IMR-90 (cell line): ENCODE measurements at regions not wholly inside any gene's neighbourhood (a gene's known extent, or its start where the extent isn't known, plus 50 kb on each side); places are given as distances from the start of the nearest gene placed in this dataset.

ENCODE experiments used
- ATAC-seq: fragments of 200-7000 bp; cut with Tn5 transposase; 2 replicates; pipeline ENCODE4 v1.9.1; 2020; ENCODE audit warnings: low read depth, mild to moderate bottlenecking, moderate library complexity
- BruUV-seq: library from RNA; stranded (reverse); fragments of 400-500 nt; replicated peaks from 2 replicates; lab custom pipeline; 2021; lab: Mats Ljungman, UMichigan
- CTCF ChIA-PET: fragments of 300-600 bp; formaldehyde crosslinking; extraction: SDS; loops from one replicate; lab custom pipeline; 2021; ENCODE audit warnings: antibody characterized with exemption; lab: Yijun Ruan, JAX
- POLR2A ChIA-PET: fragments of 300-600 bp; sonication (Branson Sonifier 250); formaldehyde crosslinking; loops from one replicate; lab custom pipeline; 2022; ENCODE audit warnings: antibody characterized with exemption; ENCODE audit not compliant: unreplicated experiment; lab: Charles Lee
- DNase-seq: peaks from one replicate; pipeline ENCODE4 v3.0.0; 2013
- H2AFZ ChIP-seq: replicated peaks from 2 replicates; pipeline ENCODE3; 2013; ENCODE audit warnings: low read length, mild to moderate bottlenecking; ENCODE audit not compliant: poor library complexity
- H2AK5ac ChIP-seq: 2 replicates; pipeline ENCODE4 v1.6.1; 2013; ENCODE audit warnings: low read depth, low read length, inconsistent platforms
- H2AK9ac ChIP-seq: replicated peaks from 2 replicates; pipeline ENCODE3; 2013; ENCODE audit warnings: mild to moderate bottlenecking, low read depth, low read length, moderate library complexity; ENCODE audit not compliant: poor library complexity
- H2BK120ac ChIP-seq: 2 replicates; pipeline ENCODE4 v1.6.1; 2013; ENCODE audit warnings: low read depth, low read length, inconsistent platforms
- H2BK15ac ChIP-seq: 3 replicates; pipeline ENCODE4 v1.6.1; 2013; ENCODE audit warnings: low read depth, low read length, inconsistent platforms
- H2BK20ac ChIP-seq: 2 replicates; pipeline ENCODE4 v1.6.1; 2013; ENCODE audit warnings: low read depth, mild to moderate bottlenecking, inconsistent platforms, low read length, moderate library complexity
- H2BK5ac ChIP-seq: 2 replicates; pipeline ENCODE4 v1.6.1; 2013; ENCODE audit warnings: mild to moderate bottlenecking, low read depth, low read length, inconsistent platforms; ENCODE audit not compliant: poor library complexity, severe bottlenecking
- H3K14ac ChIP-seq: replicated peaks from 2 replicates; pipeline ENCODE4 v1.6.1; 2013; ENCODE audit warnings: low read depth, low read length, inconsistent platforms
- H3K18ac ChIP-seq: 2 replicates; pipeline ENCODE4 v1.6.1; 2013; ENCODE audit warnings: low read depth, low read length, control low read depth
- H3K23ac ChIP-seq: 2 replicates; pipeline ENCODE4 v1.6.1; 2013; ENCODE audit warnings: low read depth, low read length, inconsistent platforms
- H3K27ac ChIP-seq: 2 replicates; pipeline ENCODE4 v1.5.1; 2013; ENCODE audit warnings: mild to moderate bottlenecking, control low read depth, low read length; ENCODE audit not compliant: insufficient read depth
- H3K27me3 ChIP-seq: 2 replicates; pipeline ENCODE4 v1.6.1; 2013; ENCODE audit warnings: low read length; ENCODE audit not compliant: control insufficient read depth, insufficient read depth
- H3K36me3 ChIP-seq: 2 replicates; pipeline ENCODE4 v1.6.1; 2013; ENCODE audit warnings: low read length, mixed read lengths; ENCODE audit not compliant: control insufficient read depth, insufficient read depth
- H3K4ac ChIP-seq: 2 replicates; pipeline ENCODE4 v1.6.1; 2013; ENCODE audit warnings: low read depth, low read length, inconsistent platforms
- H3K4me1 ChIP-seq: 2 replicates; pipeline ENCODE4 v1.6.1; 2013; ENCODE audit warnings: low read length, mixed read lengths; ENCODE audit not compliant: control insufficient read depth, insufficient read depth
- H3K4me2 ChIP-seq: 2 replicates; pipeline ENCODE4 v1.6.1; 2013; ENCODE audit warnings: low read depth, mild to moderate bottlenecking, control low read depth, low read length, moderate library complexity
- H3K4me3 ChIP-seq: 2 replicates; pipeline ENCODE4 v1.5.1; 2013; ENCODE audit warnings: low read depth, mild to moderate bottlenecking, control low read depth, low read length, moderate library complexity; ENCODE audit not compliant: insufficient read depth
- H3K56ac ChIP-seq: 2 replicates; pipeline ENCODE4 v1.6.1; 2013; ENCODE audit warnings: low read length, inconsistent platforms; ENCODE audit not compliant: insufficient read depth; ENCODE audit errors: extremely low read depth
- H3K79me1 ChIP-seq, 2 experiments: 2 replicates each; pipeline ENCODE4 v1.6.1; 2013; ENCODE audit warnings: low read length in 2 of 2, inconsistent platforms in 1 of 2, low read depth in 1 of 2
- H3K9ac ChIP-seq: 2 replicates; pipeline ENCODE4 v1.6.1; 2013; ENCODE audit warnings: low read depth, low read length, control low read depth
- H3K9me1 ChIP-seq: 2 replicates; pipeline ENCODE4 v1.6.1; 2013; ENCODE audit warnings: low read length, inconsistent platforms; ENCODE audit not compliant: insufficient read depth
- H3K9me3 ChIP-seq: 2 replicates; pipeline ENCODE4 v1.6.1; 2013; ENCODE audit warnings: low read length; ENCODE audit not compliant: control insufficient read depth, insufficient read depth
- H4K20me1 ChIP-seq: 2 replicates; pipeline ENCODE4 v1.6.1; 2013; ENCODE audit warnings: low read length, inconsistent platforms; ENCODE audit not compliant: insufficient read depth
- H4K5ac ChIP-seq: 2 replicates; pipeline ENCODE4 v1.6.1; 2013; ENCODE audit warnings: mild to moderate bottlenecking, low read depth, low read length, control low read depth
- H4K8ac ChIP-seq, 2 experiments: 2 replicates each; pipeline ENCODE4 v1.6.1; 2013; ENCODE audit warnings: low read depth in 2 of 2, low read length in 2 of 2, control low read depth in 1 of 2, inconsistent platforms in 1 of 2
- H4K91ac ChIP-seq: 2 replicates; pipeline ENCODE4 v1.6.1; 2013; ENCODE audit warnings: low read depth, low read length, inconsistent platforms; ENCODE audit not compliant: insufficient read depth
- MAFK ChIP-seq: IDR thresholded peaks from 2 replicates; pipeline ENCODE4 v1.6.1; 2012; ENCODE audit warnings: low read depth, low read length, improper control_type of control experiment
- WGBS, 2 experiments: methylation state at CpG; one replicate each; pipeline versions ENCODE4 v1.1.5 to v1.1.7; 2013; ENCODE audit warnings: missing lambda C conversion rate in 2 of 2; ENCODE audit not compliant: insufficient read length in 1 of 2; ENCODE audit errors: extremely low coverage in 2 of 2; 5-methylcytosine and 5-hydroxymethylcytosine counted together
- dilution Hi-C: fragments of 300-500 bp; cut with HindIII; formaldehyde crosslinking; loops from one replicate; pipeline ENCODE4 v1.14.3; 2018; ENCODE audit warnings: low sequenced_read_pairs; ENCODE audit not compliant: unreplicated experiment
- in situ Hi-C: fragments of 300-500 bp; cut with MboI; formaldehyde crosslinking; loops from 3 replicates; pipeline ENCODE4 v1.14.3; 2019; ENCODE audit warnings: low sequenced_read_pairs, inconsistent platforms, mixed read lengths
- intact Hi-C: fragments of 100-400 bp; cut with micrococcal nuclease; formaldehyde crosslinking; loops from 2 replicates; pipeline ENCODE4 v1.10.0; 2022
- TF ChIP-seq, protein P1 (sequence below): fragments of 150-350 bp; IDR thresholded peaks from 2 replicates; pipeline ENCODE4 v1.6.1; 2016; ENCODE audit warnings: low read depth, mild to moderate bottlenecking, low read length, moderate library complexity, borderline replicate concordance

DNA sequence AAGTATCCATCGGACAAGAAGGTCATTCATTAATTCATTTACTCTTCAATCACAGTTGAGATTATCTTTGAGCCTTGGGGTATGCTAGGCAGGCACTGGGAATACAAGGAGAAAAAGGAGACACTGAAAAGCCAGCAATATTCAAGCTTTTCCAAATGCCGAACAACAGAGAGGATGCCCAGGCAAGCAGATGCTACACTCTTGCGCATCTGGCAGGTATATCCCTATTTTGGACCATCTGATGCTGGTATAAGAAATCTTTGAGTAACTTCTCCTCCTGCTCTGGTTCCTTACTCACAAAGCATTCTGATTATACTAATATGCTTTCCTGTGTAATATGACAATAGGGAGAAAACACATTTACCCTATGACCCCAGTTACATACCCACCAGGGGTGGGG lies 354.9 kb downstream of the CBLL2 start:
- Histone ChIP-seq H3K4me2 (no peak overlapping the region), H2BK120ac (no peak overlapping the region)
- POLR2A ChIA-PET: no interaction called here

More for the DNA sequence above, 354.9 kb downstream of the CBLL2 start:
- Histone ChIP-seq H2AK5ac (no peak overlapping the region), H2BK5ac (no peak overlapping the region), H4K91ac (no peak overlapping the region), H3K18ac (no peak overlapping the region), H2BK15ac (no peak overlapping the region), H4K8ac (no peak overlapping the region), H3K79me1 (no peaks in the 10 kb centered on the region), H2AFZ (no peak overlapping the region), H3K23ac (no peak overlapping the region), H3K27ac (no peak overlapping the region), H4K20me1 (no peaks in the 10 kb centered on the region), H2BK20ac (no peak overlapping the region), H3K56ac (no peak overlapping the region), H3K9ac (no peak overlapping the region), H4K5ac (no peak overlapping the region), H3K4me1 (no peaks in the 10 kb centered on the region; the same call in 1 of the 2 replicates), H3K9me1 (no peaks in the 10 kb centered on the region; the same call in 1 of the 2 replicates), H3K27me3 (no peaks in the 10 kb centered on the region), H3K9me3 (no peaks in the 10 kb centered on the region), H2AK9ac (no peak overlapping the region), H3K36me3 (no peaks in the 10 kb centered on the region), H3K14ac (no peak overlapping the region), H3K4ac (no peak overlapping the region), H3K4me3 (no peak overlapping the region)
- DNase-seq (no peak), ATAC-seq (no peak)
- dilution Hi-C loops (no loop called here), intact Hi-C loops (no loop called here), in situ Hi-C loops (no loop called here)
- no TSS peak for BruUV-seq
- TF ChIP-seq, protein P1, sequence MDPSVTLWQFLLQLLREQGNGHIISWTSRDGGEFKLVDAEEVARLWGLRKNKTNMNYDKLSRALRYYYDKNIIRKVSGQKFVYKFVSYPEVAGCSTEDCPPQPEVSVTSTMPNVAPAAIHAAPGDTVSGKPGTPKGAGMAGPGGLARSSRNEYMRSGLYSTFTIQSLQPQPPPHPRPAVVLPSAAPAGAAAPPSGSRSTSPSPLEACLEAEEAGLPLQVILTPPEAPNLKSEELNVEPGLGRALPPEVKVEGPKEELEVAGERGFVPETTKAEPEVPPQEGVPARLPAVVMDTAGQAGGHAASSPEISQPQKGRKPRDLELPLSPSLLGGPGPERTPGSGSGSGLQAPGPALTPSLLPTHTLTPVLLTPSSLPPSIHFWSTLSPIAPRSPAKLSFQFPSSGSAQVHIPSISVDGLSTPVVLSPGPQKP: no peak
- no peak for TF ChIP-seq MAFK
- WGBS, 2 experiments: no CpG with 5 or more reads among the region's 3 CpGs
- CTCF ChIA-PET: no interaction called here
